ENCODE measurements at regions not wholly inside any gene's neighbourhood (a gene's known extent, or its start where the extent isn't known, plus 50 kb on each side); places are given as distances from the start of the nearest gene placed in this dataset.

GRCh38 chr18:54033052-54033451, 191.4 kb downstream of the MBD2 start:
- Histone ChIP-seq H3K79me2 (ENCODE audit: control insufficient read depth, insufficient read depth, low read length) (no peaks in the 10 kb centered on the region), H3K9me3 (ENCODE audit: control extremely low read depth in 1 of 3, control insufficient read depth in 2 of 3, insufficient read depth in 1 of 3, low read length in 2 of 3) (no peaks in the 10 kb centered on the region), H3K27me3 (replicated peaks in 1 of 4; ENCODE audit: control extremely low read depth in 1 of 4, control insufficient read depth in 3 of 4, insufficient read depth in 4 of 4, low read length in 3 of 4) (no peaks in the 10 kb centered on the region), H3K36me3 (replicated peaks in 1 of 2; ENCODE audit: control extremely low read depth in 1 of 2, control insufficient read depth in 1 of 2, extremely low read depth in 1 of 2, insufficient read depth in 2 of 2, low read length in 1 of 2) (no peaks in the 10 kb centered on the region), H3K4me1 (ENCODE audit: control insufficient read depth in 2 of 2, insufficient read depth in 2 of 2, low read length in 2 of 2) (no peaks in the 10 kb centered on the region), H3K4me3 (ENCODE audit: control extremely low read depth in 1 of 5, extremely low read depth in 1 of 5, insufficient read depth in 1 of 5, low read depth in 2 of 5, low read length in 4 of 5) (no peak overlapping the region), H3K27ac (ENCODE audit: low read length in 2 of 2) (no peak overlapping the region), H4K20me1 (ENCODE audit: control insufficient read depth, insufficient read depth, low read length, poor library complexity, severe bottlenecking) (no peaks in the 10 kb centered on the region), H3K4me2 (replicated peaks; ENCODE audit: low read depth, low read length, poor library complexity, severe bottlenecking) (no peak overlapping the region), H3K9ac (ENCODE audit: low read length) (no peak overlapping the region), H2AFZ (ENCODE audit: insufficient read depth, low read depth, low read length, poor library complexity, severe bottlenecking) (no peak overlapping the region)
- H3K27ac Mint-ChIP-seq: no peak overlapping the region
- ChIA-PET CTCF (no interaction called here), POLR2A (no interaction called here)
- TF ChIP-seq CTCF (IDR thresholded peaks at IDR 0.05) (no peak), EZH2 (IDR thresholded peaks at IDR 0.05; ENCODE audit: borderline replicate concordance, insufficient read depth, low read depth, low read length, poor library complexity, severe bottlenecking) (no peak)
- H3K27me3 Mint-ChIP-seq: peaks cover 18% of the 10 kb centered on the region
- H3K9me3 Mint-ChIP-seq (ENCODE audit: insufficient read depth): no peaks in the 10 kb centered on the region
- 77% methylated on average over 3 of the region's 3 CpGs for WGBS (ENCODE audit: insufficient coverage)
- ATAC-seq (ENCODE audit: low read depth) (no peak), DNase-seq (no peak)
- no peak overlapping the region for H3K4me3 Mint-ChIP-seq
- no peaks in the 10 kb centered on the region for H3K4me1 Mint-ChIP-seq
- intact Hi-C loops (cut with micrococcal nuclease): no loop called here

DNA sequence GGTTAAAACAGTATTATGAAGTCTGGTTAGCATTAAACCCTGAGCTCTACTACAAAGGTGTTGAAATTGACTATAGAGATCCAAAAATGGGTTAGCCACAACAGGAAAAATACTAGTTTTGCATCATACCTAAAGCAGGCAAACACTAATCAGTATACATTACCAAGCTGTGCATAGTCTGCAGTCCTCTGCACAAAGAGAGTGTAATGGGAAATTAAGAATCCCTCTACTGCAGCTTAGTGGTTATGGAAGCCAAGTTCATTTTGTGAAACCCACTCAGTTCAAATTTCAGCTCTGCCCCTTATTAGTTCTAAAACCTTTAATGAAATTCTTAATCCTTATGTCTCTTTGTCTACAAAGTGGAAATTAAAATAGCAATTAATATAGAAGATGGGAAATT, 192.1 kb downstream of the MBD2 start:
- H3K27me3 ChIP-seq (replicated peaks in 1 of 4; ENCODE audit: control extremely low read depth in 1 of 4, control insufficient read depth in 3 of 4, insufficient read depth in 4 of 4, low read length in 3 of 4): no peaks in the 10 kb centered on the region
- POLR2A ChIA-PET: no interaction called here

More for the DNA sequence above, 192.1 kb downstream of the MBD2 start:
- TF ChIP-seq EZH2 (IDR thresholded peaks at IDR 0.05; ENCODE audit: borderline replicate concordance, insufficient read depth, low read depth, low read length, poor library complexity, severe bottlenecking): no peak
- TF ChIP-seq CTCF (IDR thresholded peaks at IDR 0.05): no peak
- no peaks in the 10 kb centered on the region for H3K9me3 Mint-ChIP-seq (ENCODE audit: insufficient read depth)
- intact Hi-C loops (cut with micrococcal nuclease): no loop called here
- H4K20me1 ChIP-seq (ENCODE audit: control insufficient read depth, insufficient read depth, low read length, poor library complexity, severe bottlenecking): no peaks in the 10 kb centered on the region
- no peak overlapping the region for H3K27ac Mint-ChIP-seq
- H3K36me3 ChIP-seq (replicated peaks in 1 of 2; ENCODE audit: control extremely low read depth in 1 of 2, control insufficient read depth in 1 of 2, extremely low read depth in 1 of 2, insufficient read depth in 2 of 2, low read length in 1 of 2): no peaks in the 10 kb centered on the region
- H3K9me3 ChIP-seq (ENCODE audit: control extremely low read depth in 1 of 3, control insufficient read depth in 2 of 3, insufficient read depth in 1 of 3, low read length in 2 of 3): no peaks in the 10 kb centered on the region
- no peak overlapping the region for H3K27ac ChIP-seq (ENCODE audit: low read length in 2 of 2)
- H3K4me1 Mint-ChIP-seq: no peaks in the 10 kb centered on the region
- H3K4me1 ChIP-seq (ENCODE audit: control insufficient read depth in 2 of 2, insufficient read depth in 2 of 2, low read length in 2 of 2): no peaks in the 10 kb centered on the region
- CTCF ChIA-PET: no interaction called here
- H2AFZ ChIP-seq (ENCODE audit: insufficient read depth, low read depth, low read length, poor library complexity, severe bottlenecking): no peak overlapping the region
- DNase-seq (no peak), ATAC-seq (ENCODE audit: low read depth) (no peak)
- no peak overlapping the region for H3K4me3 Mint-ChIP-seq
- peaks cover 15% of the 10 kb centered on the region for H3K27me3 Mint-ChIP-seq
- H3K4me3 ChIP-seq (ENCODE audit: control extremely low read depth in 1 of 5, extremely low read depth in 1 of 5, insufficient read depth in 1 of 5, low read depth in 2 of 5, low read length in 4 of 5): no peak overlapping the region
- no peak overlapping the region for H3K4me2 ChIP-seq (replicated peaks; ENCODE audit: low read depth, low read length, poor library complexity, severe bottlenecking)
- H3K79me2 ChIP-seq (ENCODE audit: control insufficient read depth, insufficient read depth, low read length): no peaks in the 10 kb centered on the region
- H3K9ac ChIP-seq (ENCODE audit: low read length): no peak overlapping the region

All from B cell (primary cell).